Left ventricle myocardium inferior (tissue), 1 donor: ENCODE measurements at regions not wholly inside any gene's neighbourhood (a gene's known extent, or its start where the extent isn't known, plus 50 kb on each side); places are given as distances from the start of the nearest gene placed in this dataset.
A peak's percentile ranks its signal among the peaks of the same experiment; 100 is the strongest.

Experiments used
- DNase-seq: peaks from one replicate; pipeline ENCODE4 v3.0.0-alpha.2; 2020
- H3K27ac ChIP-seq: fragments of 200-600 bp; replicated peaks from 2 replicates; pipeline ENCODE4 v1.8.0; 2021
- H3K27me3 ChIP-seq: fragments of 200-600 bp; 2 replicates; pipeline ENCODE4 v1.8.0; 2021; ENCODE audit warnings: low read depth
- H3K36me3 ChIP-seq: fragments of 200-600 bp; 2 replicates; pipeline ENCODE4 v1.8.0; 2021
- H3K4me1 ChIP-seq: fragments of 200-600 bp; 2 replicates; pipeline ENCODE4 v1.8.0; 2021
- H3K4me3 ChIP-seq: fragments of 200-600 bp; 2 replicates; pipeline ENCODE4 v1.8.0; 2021; ENCODE audit warnings: mild to moderate bottlenecking, moderate library complexity
- H3K9me3 ChIP-seq: fragments of 200-600 bp; replicated peaks from 2 replicates; pipeline ENCODE4 v1.8.0; 2021
- intact Hi-C: fragments of 100-400 bp; cut with micrococcal nuclease; formaldehyde crosslinking; loops from one replicate; pipeline ENCODE4 v1.11.0; 2022
- TF ChIP-seq, protein P1 (sequence below): fragments of 200-600 bp; IDR thresholded peaks from 2 replicates; pipeline ENCODE4 v1.8.0; 2021; ENCODE audit warnings: antibody characterized with exemption, mild to moderate bottlenecking, borderline replicate concordance
- donor health status: DM: no; HTN: yes; CAD: no; lungs with severe emphysema.

DNA sequence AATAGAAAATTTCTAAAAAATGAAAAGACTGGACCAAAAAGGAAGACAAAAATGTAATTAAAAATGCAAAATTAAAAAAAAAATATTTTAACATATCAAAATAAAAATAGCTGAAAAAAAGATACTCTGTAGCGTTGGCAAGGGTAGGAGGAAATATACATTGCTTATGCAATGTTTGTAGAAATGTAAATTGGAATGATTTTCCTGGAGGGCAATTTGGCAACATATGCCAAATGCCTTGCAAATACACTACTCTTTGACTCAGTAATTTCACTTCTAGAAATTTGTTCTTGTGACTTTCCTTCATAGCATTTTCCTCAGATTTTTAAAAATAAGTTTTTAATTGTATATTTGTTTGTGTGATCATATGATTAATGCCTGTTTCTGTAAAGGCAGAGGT lies 296.6 kb downstream of the ZNF621 start:
- intact Hi-C loops, result no loop called here

GRCh38 chr3:40827226-40827625 lies 302.5 kb downstream of the ZNF621 start:
- Histone ChIP-seq H3K36me3 (no peaks in the 10 kb centered on the region), H3K9me3 (no peaks in the 10 kb centered on the region), H3K4me1 (peaks cover 11% of the 10 kb centered on the region), H3K27ac (no peak overlapping the region), H3K4me3 (no peak overlapping the region), H3K27me3 (no peaks in the 10 kb centered on the region)
- intact Hi-C loops, result no loop called here
- DNase-seq, result no peak
- TF ChIP-seq, protein P1, sequence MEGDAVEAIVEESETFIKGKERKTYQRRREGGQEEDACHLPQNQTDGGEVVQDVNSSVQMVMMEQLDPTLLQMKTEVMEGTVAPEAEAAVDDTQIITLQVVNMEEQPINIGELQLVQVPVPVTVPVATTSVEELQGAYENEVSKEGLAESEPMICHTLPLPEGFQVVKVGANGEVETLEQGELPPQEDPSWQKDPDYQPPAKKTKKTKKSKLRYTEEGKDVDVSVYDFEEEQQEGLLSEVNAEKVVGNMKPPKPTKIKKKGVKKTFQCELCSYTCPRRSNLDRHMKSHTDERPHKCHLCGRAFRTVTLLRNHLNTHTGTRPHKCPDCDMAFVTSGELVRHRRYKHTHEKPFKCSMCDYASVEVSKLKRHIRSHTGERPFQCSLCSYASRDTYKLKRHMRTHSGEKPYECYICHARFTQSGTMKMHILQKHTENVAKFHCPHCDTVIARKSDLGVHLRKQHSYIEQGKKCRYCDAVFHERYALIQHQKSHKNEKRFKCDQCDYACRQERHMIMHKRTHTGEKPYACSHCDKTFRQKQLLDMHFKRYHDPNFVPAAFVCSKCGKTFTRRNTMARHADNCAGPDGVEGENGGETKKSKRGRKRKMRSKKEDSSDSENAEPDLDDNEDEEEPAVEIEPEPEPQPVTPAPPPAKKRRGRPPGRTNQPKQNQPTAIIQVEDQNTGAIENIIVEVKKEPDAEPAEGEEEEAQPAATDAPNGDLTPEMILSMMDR, result no peak

More for the DNA sequence above, 296.6 kb downstream of the ZNF621 start:
- H3K27ac ChIP-seq, result no peak overlapping the region
- H3K36me3 ChIP-seq, result no peaks in the 10 kb centered on the region
- no peaks in the 10 kb centered on the region for H3K4me1 ChIP-seq
- TF ChIP-seq, protein P1, result no peak
- no peak for DNase-seq
- H3K9me3 ChIP-seq, result no peaks in the 10 kb centered on the region
- no peaks in the 10 kb centered on the region for H3K27me3 ChIP-seq
- no peak overlapping the region for H3K4me3 ChIP-seq

- TF ChIP-seq, protein P1, result no peak
- intact Hi-C loops, result no loop called here
- H3K27ac ChIP-seq, result no peak overlapping the region
These were observed 303.4 kb downstream of the ZNF621 start for GRCh38 chr3:40827942-40828688.

GRCh38 chr3:40828741-40829415 lies 304.1 kb downstream of the ZNF621 start:
- Histone ChIP-seq H3K27ac (no peak overlapping the region), H3K36me3 (no peaks in the 10 kb centered on the region), H3K4me3 (no peak overlapping the region), H3K4me1 (peaks cover 11% of the 10 kb centered on the region), H3K27me3 (no peaks in the 10 kb centered on the region), H3K9me3 (no peaks in the 10 kb centered on the region)
- DNase-seq, result no peak
- intact Hi-C loops, result no loop called here
- TF ChIP-seq, protein P1, result no peak

More at GRCh38 chr3:40827942-40828688, 303.4 kb downstream of the ZNF621 start:
- Histone ChIP-seq H3K9me3 (no peaks in the 10 kb centered on the region), H3K4me1 (peaks cover 11% of the 10 kb centered on the region), H3K36me3 (no peaks in the 10 kb centered on the region), H3K4me3 (no peak overlapping the region), H3K27me3 (no peaks in the 10 kb centered on the region)
- peak; percentile 51 for DNase-seq

DNA sequence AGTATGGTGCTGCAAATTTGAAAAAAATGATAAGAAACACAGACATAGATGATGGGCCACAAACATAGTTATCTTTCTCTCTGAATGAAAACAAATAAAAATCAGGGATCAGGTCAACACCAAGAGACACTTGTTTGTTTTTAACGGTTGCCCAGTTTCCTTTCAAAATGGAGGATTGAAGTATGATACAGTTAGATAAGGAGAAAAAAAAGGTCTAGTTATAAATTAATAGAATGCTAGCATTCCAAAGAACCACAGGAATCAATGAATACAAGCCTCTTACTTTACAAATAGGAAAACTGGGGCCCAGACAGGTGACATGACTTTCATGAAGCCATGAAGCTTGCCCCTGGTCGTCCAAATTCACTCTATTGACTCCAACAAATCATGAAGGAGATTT lies 305.1 kb downstream of the ZNF621 start:
- Histone ChIP-seq H3K4me1 (peaks cover 11% of the 10 kb centered on the region), H3K27ac (no peak overlapping the region), H3K27me3 (no peaks in the 10 kb centered on the region), H3K36me3 (no peaks in the 10 kb centered on the region), H3K9me3 (no peaks in the 10 kb centered on the region), H3K4me3 (no peak overlapping the region)
- intact Hi-C loops, result no loop called here
- TF ChIP-seq, protein P1, result no peak
- DNase-seq, result no peak
